ENCODE measurements at regions not wholly inside any gene's neighbourhood (a gene's known extent, or its start where the extent isn't known, plus 50 kb on each side); places are given as distances from the start of the nearest gene placed in this dataset.
"Not testable (repeated sequence)": the region's sequence is repeated elsewhere in the genome, so short reads cannot be mapped to it uniquely, and the experiment has no call there.

DNA sequence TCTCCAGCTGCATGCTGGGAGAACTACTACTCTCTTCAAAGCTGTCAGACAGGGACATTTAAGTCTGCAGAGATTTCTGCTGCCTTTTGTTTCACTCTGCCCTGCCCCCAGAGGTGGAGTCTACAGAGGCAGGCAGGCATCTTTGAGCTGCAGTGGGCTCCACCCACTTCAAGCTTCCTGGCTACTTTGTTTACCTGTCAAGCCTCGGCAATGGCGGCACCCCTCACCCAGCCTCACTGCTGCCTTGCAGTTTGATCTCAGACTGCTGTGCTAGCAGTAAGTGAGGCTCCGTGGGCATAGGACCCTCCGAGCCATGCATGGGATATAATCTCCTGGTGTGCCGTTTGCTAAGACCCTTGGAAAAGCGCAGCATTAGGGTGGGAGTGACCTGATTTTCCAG lies 61.7 kb downstream of the DMRTA1 start:
- not testable (repeated sequence) for DNase-seq

DNA sequence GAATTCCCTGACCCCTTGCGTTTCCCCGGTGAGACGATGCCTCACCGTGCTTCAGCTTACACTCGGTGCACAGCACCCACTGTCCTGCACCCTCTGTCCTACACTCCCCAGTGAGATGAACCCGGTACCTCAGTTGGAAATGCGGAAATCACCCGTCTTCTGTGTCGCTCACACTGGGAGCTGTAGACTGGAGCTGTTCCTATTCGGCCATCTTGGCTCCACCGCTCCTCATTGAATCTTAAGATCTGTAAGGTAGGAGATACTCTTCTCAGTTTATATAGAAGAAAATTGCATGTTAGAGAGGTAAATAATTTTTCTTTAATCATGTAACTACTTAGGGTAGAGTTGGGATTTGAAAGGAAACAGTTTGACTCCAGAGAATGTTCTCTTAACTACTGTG lies 62.2 kb downstream of the DMRTA1 start:
- no peak for DNase-seq

DNA sequence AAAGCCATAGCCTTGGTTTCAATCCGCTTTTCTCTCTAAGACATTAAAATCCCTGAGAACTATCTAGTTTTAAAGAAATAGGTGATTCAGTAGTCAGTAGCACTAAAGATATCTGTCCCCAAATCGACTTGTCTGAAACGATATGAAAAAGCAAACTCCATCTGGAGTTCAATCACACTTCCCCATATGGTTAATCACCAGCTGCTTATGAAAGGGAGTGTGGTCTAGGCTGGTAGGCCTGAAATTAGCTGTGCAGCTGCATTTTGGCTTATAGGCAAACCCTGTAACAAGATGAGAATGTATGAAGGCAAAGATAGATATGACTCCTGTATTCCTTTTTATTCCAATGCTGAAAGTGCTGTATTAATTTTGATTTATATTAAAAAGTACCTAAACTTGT lies 65.9 kb downstream of the DMRTA1 start:
- DNase-seq: no peak

DNA sequence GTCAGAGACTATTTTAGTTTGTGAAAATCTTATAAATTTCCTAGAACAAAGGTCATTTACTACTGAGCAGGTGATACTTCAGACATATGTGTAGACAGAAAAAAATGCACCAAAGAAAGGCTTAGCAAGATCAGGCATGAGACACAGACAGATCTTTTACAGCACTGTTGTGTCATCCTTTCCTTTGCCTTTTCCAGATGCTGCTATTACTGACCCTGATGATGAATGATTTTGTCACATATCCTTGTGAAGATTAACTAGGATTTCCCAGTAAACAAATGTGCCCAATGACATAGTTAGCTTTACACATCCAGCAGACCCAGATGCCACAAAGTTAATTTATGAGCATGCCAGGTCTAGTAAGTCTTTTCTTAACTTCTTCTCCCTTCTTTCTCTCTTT lies 68.2 kb downstream of the DMRTA1 start:
- DNase-seq: no peak

DNA sequence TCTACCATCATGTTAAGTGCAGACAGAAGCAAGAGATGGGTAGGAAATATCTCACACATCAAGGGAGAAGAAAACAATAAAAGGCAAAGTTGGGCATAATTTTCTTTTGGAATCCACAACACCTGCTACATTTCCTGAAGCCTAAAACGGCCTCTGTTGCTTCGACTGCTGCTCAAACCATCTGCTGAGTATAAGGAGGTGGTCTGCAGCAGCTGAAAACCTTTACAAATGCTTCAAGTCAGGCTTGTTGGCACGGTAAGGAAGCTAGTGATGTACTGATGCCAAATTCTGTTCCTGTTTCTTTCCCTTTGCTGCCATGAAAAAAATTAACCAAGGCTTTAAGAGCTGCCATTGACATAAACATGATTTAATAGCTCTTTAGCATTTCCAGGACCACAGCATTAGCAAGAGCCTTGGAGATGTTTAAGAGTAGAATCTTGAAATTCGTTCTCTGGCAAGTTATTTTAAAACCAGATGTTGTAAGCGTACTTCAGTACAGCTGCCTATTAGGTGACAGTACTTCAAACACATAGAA lies 75.6 kb downstream of the DMRTA1 start:
- no peak for DNase-seq

DNA sequence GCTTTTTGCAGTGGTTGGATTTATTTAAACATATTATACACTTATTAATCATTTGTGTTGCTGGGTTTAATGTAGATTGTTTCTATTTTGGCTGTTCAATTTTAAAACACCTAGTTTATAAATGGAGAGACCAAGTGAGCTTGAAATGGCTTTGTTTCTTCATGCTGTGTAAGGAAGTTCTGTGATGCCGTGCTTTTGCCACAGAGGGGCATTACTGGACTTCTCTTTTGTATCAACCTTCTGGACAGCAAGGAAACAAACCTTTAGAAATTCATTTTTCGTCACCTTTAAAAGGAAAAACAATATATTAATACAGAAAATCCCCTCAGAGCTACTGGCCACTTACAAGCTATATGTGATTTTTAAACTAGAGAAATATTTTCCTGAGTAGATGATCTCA lies 81.9 kb downstream of the DMRTA1 start:
- DNase-seq: no peak

- no peak for DNase-seq
Measured at GRCh38 chr9:22529426-22530199, 83.0 kb downstream of the DMRTA1 start.

DNA sequence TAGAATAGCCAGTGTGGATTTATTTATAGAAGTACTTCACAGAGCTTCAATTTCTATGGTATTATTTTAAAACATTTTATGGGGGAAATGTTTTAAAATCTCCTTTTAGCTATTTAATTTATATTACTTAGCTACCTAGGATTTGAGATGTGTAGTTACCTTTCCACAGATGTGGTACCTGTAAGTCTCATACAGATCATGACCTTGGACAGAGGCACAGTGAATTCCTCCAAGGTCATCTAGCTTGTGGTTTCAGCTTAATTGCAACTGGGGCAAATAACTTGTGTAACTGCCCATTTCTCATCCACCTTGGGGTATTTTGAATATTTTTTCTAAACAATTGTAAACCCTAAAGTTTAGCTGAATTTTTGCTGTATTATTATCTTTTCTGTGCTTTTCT lies 89.2 kb downstream of the DMRTA1 start:
- DNase-seq: no peak

- DNase-seq: no peak
Measured at GRCh38 chr9:22537721-22538120, 91.1 kb downstream of the DMRTA1 start.

GRCh38 chr9:22548625-22549024 lies 102.0 kb downstream of the DMRTA1 start:
- DNase-seq: no peak

GRCh38 chr9:22574740-22575139 lies 128.1 kb downstream of the DMRTA1 start:
- DNase-seq: no peak

- DNase-seq: no peak
Measured at GRCh38 chr9:22580788-22581187, 134.2 kb downstream of the DMRTA1 start.

DNA sequence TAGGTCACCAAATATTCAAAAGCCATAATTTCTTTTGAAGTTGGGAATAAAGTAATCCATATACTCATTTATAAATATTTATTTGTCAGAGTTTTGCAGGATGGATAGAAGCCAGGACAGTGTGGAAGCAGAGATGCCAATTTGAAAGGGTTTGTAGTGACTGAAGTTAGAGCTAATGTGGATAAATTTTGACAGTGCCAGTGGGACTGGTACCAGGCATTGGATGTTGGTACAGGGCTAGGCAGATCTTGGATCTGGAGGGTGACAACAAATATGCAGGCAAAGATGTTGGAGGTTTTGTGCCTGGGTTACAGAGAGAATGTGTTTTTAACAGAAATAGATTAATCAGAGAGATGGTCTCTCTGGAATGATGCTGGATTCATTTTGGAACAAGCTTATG lies 135.6 kb downstream of the DMRTA1 start:
- DNase-seq: no peak

DNA sequence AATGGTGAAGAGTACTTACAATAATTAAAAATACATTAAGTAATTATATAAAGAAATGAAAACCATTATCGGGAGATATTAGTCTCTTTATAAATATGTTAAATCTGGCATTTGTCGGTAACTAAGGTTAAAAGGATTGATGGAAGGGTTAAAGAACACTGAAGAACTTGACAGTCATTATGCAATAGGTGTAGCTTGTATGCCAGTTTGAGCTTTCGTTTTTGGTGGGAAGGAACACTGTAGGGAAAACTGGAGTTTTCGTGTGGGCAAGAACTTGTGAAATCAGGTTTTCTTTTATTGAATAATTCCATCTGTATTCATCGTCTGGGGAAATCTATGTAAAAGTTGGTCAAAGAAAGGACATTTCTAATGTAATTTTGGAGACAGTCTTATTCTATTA lies 142.3 kb downstream of the DMRTA1 start:
- DNase-seq: no peak

DNA sequence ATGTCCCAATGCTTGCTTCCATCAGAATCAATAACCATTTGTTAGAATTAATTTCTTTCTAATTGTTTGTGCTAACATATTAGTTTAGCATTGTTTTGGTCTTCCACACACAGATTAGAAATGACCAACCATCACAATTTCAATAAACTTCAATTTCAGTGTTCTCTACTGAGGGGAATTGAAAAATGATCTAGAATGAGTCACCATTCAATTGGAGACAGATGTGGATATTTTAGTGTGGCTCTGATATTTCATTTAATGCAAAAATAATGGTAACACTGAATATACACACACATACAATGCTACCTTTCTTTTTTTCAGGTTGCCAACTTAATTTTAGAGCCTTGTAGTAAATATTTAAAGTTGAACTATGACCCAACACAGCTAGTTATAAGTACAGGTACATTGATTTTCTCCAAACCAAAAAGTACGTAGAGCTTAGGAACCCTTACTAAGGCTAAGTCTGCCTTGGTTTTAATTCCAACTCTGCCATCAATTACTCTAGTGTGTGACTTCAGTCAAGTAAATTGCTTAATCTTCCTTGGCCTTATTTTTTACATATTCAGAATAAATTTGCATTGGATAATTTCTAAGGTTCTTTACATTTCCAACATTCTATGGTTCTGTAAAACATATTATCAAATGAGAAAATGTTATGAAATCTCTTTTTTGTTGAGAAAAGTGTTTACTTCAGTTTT lies 143.9 kb downstream of the DMRTA1 start:
- no peak for DNase-seq

DNA sequence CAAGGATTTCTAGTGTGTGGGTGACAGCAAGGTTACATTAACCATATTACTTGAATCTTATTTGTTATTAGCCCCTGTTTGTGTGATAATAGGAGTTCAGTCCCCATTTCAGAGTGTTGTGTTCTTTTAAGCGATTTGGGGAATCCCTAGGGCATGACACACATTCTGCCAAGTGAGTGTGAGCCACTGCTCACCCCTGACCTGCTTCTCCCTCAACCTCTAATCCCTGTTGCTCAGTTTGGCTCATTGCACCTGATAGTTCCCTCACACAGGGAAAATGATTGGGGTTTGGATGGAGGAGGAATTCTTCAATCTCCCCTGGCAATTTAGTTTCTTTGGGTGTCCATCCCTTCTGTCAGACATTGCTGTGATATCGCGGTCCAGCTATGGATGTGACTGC lies 149.2 kb downstream of the DMRTA1 start:
- no peak for DNase-seq

DNA sequence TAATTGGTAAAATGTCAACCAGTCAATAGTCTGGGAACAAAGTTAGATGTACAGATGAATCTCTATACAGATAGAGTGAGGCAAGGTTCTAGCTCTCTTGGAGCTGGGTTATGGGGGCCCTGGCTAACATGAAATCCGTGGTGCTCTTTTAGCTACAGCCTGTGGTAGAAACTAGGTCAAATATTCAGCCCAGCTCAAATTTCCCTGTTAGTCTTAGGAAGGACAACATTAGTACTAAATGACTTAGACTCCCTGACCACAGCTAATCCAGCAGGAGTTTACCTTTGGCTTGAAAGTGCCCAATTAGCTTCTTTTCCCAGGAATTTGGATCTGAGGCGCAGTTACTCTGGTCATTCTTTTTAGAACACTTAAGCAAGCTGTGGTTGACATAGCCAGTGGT lies 170.5 kb downstream of the DMRTA1 start:
- DNase-seq: no peak

DNA sequence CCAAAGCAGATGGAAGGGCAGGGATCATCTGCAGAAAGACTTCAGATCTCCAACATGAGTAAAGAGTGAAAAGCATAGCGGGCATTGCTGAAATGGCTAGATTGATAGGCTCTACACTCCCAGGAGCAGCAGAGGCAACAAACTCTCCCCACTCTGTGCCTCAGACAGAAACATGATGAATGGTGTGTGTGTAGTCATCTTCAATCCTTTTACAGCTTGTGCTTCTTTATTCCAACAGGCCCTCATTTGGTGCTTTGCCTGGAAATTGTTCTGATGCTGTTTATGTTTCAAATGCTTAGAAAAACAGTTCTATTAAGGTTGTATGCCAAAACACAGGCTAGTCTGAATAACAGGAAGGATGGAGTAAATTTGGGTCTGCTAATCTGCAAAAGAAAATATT lies 176.2 kb downstream of the DMRTA1 start:
- DNase-seq: no peak

DNA sequence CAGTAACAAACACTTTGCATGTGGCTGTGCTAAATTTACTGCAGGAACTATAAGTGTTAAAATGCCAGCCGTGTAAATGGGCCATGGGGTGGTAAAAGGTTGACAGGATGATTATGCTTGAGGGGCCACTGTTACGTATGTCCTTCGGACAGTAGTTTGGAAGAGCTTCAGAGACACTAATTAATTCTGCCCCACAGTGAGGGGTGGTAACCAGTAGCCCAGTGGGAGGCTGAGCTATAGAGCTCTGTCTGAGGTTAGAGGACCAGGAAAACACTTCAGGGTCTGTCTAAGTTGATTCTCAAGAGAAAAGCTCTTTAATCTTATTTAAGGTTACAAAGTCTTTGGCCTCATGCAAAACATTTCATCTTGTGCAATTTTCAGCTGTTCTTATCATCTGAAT lies 176.6 kb downstream of the DMRTA1 start:
- no peak for DNase-seq

GRCh38 chr9:22625540-22625939 lies 178.9 kb downstream of the DMRTA1 start:
- no peak for DNase-seq

GRCh38 chr9:22643541-22643940 lies 196.9 kb downstream of the DMRTA1 start:
- no peak for DNase-seq

DNA sequence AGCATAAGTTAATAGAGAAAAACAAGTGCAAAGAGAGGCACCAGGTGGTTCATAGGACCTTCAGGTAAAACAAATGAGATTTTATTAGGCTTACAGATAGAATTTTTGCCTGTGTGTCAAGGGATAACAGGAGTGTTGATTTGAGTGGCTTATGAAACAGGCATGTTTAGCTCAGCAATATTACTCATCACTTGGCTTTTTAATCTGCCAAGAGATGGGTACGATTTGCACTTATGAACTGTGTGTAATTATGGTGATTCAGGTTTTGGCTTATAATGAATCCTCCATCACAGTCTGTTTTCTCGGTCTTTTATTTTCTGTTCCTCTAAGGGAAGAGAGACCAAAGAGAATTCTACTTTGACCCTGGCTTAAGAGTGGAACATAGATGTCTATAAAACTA lies 199.3 kb downstream of the DMRTA1 start:
- no peak for DNase-seq

- DNase-seq: peak in 1 of 2 donors; percentile 1
Measured at GRCh38 chr9:22649384-22649783, 202.8 kb downstream of the DMRTA1 start.
